Glutamatergic neuron (in vitro differentiated cells): ENCODE measurements at regions not wholly inside any gene's neighbourhood (a gene's known extent, or its start where the extent isn't known, plus 50 kb on each side); places are given as distances from the start of the nearest gene placed in this dataset.

ENCODE experiments used
- DNase-seq: peaks from one replicate; pipeline ENCODE4 v3.0.0; 2022
- H3K27ac Mint-ChIP-seq: one replicate; pipeline ENCODE4 v1.8.0; 2020; ENCODE audit warnings: mild to moderate bottlenecking, mixed read lengths, inconsistent platforms; ENCODE audit not compliant: unreplicated experiment
- H3K27me3 Mint-ChIP-seq: one replicate; pipeline ENCODE4 v1.8.0; 2020; ENCODE audit warnings: mild to moderate bottlenecking, moderate library complexity, mixed read lengths, inconsistent platforms; ENCODE audit not compliant: unreplicated experiment
- H3K36me3 Mint-ChIP-seq: one replicate; pipeline ENCODE4 v1.8.0; 2020; ENCODE audit warnings: mild to moderate bottlenecking, mixed read lengths, inconsistent platforms; ENCODE audit not compliant: unreplicated experiment
- H3K4me1 Mint-ChIP-seq: one replicate; pipeline ENCODE4 v1.8.0; 2020; ENCODE audit warnings: mild to moderate bottlenecking, low read depth, mixed read lengths, inconsistent platforms; ENCODE audit not compliant: unreplicated experiment
- H3K4me3 Mint-ChIP-seq: one replicate; pipeline ENCODE4 v1.8.0; 2020; ENCODE audit warnings: mild to moderate bottlenecking, mixed read lengths, inconsistent platforms; ENCODE audit not compliant: unreplicated experiment
- H3K9me3 Mint-ChIP-seq: one replicate; pipeline ENCODE4 v1.8.0; 2020; ENCODE audit warnings: mild to moderate bottlenecking, moderate library complexity, mixed read lengths, inconsistent platforms; ENCODE audit not compliant: unreplicated experiment
- TF ChIP-seq, protein P1 (sequence below): fragments of 200-600 bp; sonication (generic); IDR thresholded peaks from one replicate; pipeline ENCODE4 v1.5.0; 2021; ENCODE audit not compliant: partially characterized antibody, unreplicated experiment

DNA sequence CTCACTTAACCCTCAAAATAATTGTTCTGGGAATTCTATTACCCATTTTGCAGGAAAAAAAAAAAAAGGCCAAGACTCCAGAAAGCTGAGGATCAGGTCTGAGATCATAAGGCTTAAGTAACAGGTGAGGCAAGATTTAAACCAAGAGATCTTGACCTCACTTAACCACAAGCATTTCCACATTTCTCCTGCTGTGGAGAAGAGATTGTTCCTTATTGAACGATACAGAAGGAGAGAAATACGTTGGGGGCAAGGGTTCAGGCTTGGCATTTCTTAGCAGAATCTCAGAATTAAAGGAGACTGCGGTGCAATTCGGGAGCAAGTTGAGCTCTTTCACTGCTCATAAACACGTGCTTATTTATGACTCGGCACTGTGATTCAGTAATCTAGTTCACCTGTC is 885.3 kb upstream of the TMEM132C start:
- H3K4me1 Mint-ChIP-seq = no peaks in the 10 kb centered on the region
- H3K9me3 Mint-ChIP-seq = peaks cover 2% of the 10 kb centered on the region
- no peak overlapping the region for H3K27ac Mint-ChIP-seq
- no peak overlapping the region for H3K4me3 Mint-ChIP-seq
- DNase-seq = no peak
- H3K36me3 Mint-ChIP-seq = no peaks in the 10 kb centered on the region
- TF ChIP-seq, protein P1, sequence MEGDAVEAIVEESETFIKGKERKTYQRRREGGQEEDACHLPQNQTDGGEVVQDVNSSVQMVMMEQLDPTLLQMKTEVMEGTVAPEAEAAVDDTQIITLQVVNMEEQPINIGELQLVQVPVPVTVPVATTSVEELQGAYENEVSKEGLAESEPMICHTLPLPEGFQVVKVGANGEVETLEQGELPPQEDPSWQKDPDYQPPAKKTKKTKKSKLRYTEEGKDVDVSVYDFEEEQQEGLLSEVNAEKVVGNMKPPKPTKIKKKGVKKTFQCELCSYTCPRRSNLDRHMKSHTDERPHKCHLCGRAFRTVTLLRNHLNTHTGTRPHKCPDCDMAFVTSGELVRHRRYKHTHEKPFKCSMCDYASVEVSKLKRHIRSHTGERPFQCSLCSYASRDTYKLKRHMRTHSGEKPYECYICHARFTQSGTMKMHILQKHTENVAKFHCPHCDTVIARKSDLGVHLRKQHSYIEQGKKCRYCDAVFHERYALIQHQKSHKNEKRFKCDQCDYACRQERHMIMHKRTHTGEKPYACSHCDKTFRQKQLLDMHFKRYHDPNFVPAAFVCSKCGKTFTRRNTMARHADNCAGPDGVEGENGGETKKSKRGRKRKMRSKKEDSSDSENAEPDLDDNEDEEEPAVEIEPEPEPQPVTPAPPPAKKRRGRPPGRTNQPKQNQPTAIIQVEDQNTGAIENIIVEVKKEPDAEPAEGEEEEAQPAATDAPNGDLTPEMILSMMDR = no peak
- H3K27me3 Mint-ChIP-seq = peaks cover 2% of the 10 kb centered on the region

DNA sequence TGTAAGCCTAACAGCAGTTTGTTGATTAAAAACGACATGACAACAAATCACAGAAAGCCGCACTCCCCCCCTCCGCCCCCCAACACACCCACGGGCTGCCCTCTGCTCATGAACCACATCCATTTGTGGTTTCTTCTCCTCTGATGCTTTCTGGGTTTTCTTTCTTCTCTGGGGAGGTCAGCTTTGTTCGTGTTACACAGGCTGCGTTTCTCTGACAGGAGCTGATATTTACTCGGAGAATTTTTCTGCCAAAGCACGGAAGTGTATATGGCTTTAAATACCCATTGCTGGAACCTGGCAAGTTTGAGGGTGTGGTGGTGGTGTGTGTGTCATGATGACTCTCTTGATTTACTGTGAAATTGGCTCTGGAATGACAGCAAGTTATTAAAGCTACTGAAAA is 883.7 kb upstream of the TMEM132C start:
- H3K4me3 Mint-ChIP-seq = no peak overlapping the region
- no peaks in the 10 kb centered on the region for H3K36me3 Mint-ChIP-seq
- no peaks in the 10 kb centered on the region for H3K9me3 Mint-ChIP-seq
- H3K27me3 Mint-ChIP-seq = peaks cover 2% of the 10 kb centered on the region
- H3K4me1 Mint-ChIP-seq = no peaks in the 10 kb centered on the region
- no peak overlapping the region for H3K27ac Mint-ChIP-seq
- DNase-seq = no peak
- TF ChIP-seq, protein P1 = no peak

DNA sequence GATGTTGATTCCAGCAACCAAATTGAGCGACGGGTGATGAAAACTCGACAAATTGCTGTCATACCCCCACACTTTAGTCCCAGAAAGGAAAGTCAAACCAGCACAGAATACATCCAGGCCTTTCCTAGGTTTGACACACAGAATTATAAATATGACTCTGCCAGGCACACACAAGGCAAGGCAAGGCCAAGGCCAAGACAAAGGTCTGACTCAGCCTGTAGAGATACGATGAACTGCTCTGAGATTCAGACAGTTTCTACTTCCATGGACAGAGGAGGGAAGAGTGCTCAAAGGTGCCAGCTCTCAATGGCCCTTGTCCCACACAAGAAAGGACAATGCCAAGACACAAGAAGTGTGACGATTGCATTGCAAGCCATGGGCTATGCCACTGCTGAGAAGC is 880.2 kb upstream of the TMEM132C start:
- no peaks in the 10 kb centered on the region for H3K36me3 Mint-ChIP-seq
- no peak overlapping the region for H3K27ac Mint-ChIP-seq
- TF ChIP-seq, protein P1 = no peak
- no peak for DNase-seq
- H3K9me3 Mint-ChIP-seq = peaks cover 1% of the 10 kb centered on the region
- no peaks in the 10 kb centered on the region for H3K4me1 Mint-ChIP-seq
- H3K4me3 Mint-ChIP-seq = no peak overlapping the region
- no peaks in the 10 kb centered on the region for H3K27me3 Mint-ChIP-seq

DNA sequence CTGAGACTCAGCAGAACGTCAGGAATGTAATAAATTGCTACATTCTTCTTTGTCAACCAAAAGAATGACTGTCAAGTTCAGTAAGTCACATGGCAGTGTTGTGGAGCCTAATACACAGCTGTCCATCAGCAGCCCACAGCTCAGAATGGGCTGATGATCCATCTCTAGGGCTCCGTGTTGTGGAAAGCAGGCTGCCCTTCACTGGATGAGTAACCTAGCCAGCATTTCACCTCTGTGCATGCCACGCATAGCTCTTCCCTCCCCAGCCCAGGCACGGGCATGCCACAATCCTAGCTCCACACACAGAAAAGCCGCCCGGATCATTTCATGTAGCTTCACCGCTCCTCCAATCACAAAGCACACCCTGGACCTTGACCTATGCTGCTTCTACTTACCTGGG is 878.0 kb upstream of the TMEM132C start:
- no peaks in the 10 kb centered on the region for H3K27me3 Mint-ChIP-seq
- H3K4me1 Mint-ChIP-seq = no peaks in the 10 kb centered on the region
- DNase-seq = no peak
- peaks cover 3% of the 10 kb centered on the region for H3K9me3 Mint-ChIP-seq
- H3K27ac Mint-ChIP-seq = no peak overlapping the region
- no peak overlapping the region for H3K4me3 Mint-ChIP-seq
- TF ChIP-seq, protein P1 = no peak
- no peaks in the 10 kb centered on the region for H3K36me3 Mint-ChIP-seq

DNA sequence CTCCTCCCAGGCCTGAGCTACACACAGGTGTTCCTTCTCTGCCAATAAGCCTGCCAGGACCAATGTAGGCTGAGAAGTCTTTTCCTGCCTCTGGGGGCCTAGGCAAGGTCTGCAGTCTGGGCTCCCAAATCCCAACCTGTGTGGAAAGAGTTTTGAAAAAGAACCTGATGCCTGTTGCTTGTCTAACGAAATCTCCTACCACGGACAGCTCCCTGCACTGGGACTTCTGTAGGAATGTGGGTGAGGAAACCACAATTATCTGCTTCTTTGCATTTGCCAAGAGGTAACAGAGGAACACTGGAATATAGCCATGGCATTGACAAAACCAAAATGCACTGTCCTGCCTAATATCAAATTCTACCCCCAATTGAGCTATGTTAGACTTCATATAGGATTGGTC is 877.0 kb upstream of the TMEM132C start:
- H3K27ac Mint-ChIP-seq = no peak overlapping the region
- TF ChIP-seq, protein P1 = no peak
- no peak overlapping the region for H3K4me3 Mint-ChIP-seq
- H3K4me1 Mint-ChIP-seq = no peaks in the 10 kb centered on the region
- no peak for DNase-seq
- peaks cover 3% of the 10 kb centered on the region for H3K9me3 Mint-ChIP-seq
- H3K36me3 Mint-ChIP-seq = no peaks in the 10 kb centered on the region
- peaks cover 3% of the 10 kb centered on the region for H3K27me3 Mint-ChIP-seq
